Esophagus muscularis mucosa (tissue), 4 donors: ENCODE measurements at regions not wholly inside any gene's neighbourhood (a gene's known extent, or its start where the extent isn't known, plus 50 kb on each side); places are given as distances from the start of the nearest gene placed in this dataset.

ENCODE experiments used
- EP300 ChIP-seq: sonication (generic); formaldehyde crosslinking; IDR thresholded peaks from one replicate; pipeline ENCODE4 v1.6.1; 2017; ENCODE audit warnings: antibody characterized with exemption
- POLR2AphosphoS5 ChIP-seq, 2 donors: sonication (generic); formaldehyde crosslinking; IDR thresholded peaks; one replicate each; pipeline ENCODE4 v1.6.1; 2017; ENCODE audit warnings: antibody characterized with exemption in 2 of 2
- TF ChIP-seq, protein P1 (sequence below), 3 experiments: fragments of 200-600 bp in 2 of 3; fragments of 450-650 bp in 1 of 3; sonication (generic) in 2 of 3; IDR thresholded peaks; one replicate each; pipeline ENCODE4 v1.5.1; 2017 to 2019; ENCODE audit warnings: antibody characterized with exemption in 3 of 3, mild to moderate bottlenecking in 2 of 3, moderate library complexity in 1 of 3

- TF ChIP-seq, protein P1, sequence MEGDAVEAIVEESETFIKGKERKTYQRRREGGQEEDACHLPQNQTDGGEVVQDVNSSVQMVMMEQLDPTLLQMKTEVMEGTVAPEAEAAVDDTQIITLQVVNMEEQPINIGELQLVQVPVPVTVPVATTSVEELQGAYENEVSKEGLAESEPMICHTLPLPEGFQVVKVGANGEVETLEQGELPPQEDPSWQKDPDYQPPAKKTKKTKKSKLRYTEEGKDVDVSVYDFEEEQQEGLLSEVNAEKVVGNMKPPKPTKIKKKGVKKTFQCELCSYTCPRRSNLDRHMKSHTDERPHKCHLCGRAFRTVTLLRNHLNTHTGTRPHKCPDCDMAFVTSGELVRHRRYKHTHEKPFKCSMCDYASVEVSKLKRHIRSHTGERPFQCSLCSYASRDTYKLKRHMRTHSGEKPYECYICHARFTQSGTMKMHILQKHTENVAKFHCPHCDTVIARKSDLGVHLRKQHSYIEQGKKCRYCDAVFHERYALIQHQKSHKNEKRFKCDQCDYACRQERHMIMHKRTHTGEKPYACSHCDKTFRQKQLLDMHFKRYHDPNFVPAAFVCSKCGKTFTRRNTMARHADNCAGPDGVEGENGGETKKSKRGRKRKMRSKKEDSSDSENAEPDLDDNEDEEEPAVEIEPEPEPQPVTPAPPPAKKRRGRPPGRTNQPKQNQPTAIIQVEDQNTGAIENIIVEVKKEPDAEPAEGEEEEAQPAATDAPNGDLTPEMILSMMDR (IDR thresholded peaks at IDR 0.05): no peak
- TF ChIP-seq POLR2AphosphoS5 (IDR thresholded peaks at IDR 0.05) (no peak), EP300 (no peak)
Measured at GRCh38 chr2:144032566-144032965, 487.4 kb downstream of the ZEB2 start.
